ENCODE measurements at regions not wholly inside any gene's neighbourhood (a gene's known extent, or its start where the extent isn't known, plus 50 kb on each side); places are given as distances from the start of the nearest gene placed in this dataset.
"Not testable (repeated sequence)": the region's sequence is repeated elsewhere in the genome, so short reads cannot be mapped to it uniquely, and the experiment has no call there.

DNA sequence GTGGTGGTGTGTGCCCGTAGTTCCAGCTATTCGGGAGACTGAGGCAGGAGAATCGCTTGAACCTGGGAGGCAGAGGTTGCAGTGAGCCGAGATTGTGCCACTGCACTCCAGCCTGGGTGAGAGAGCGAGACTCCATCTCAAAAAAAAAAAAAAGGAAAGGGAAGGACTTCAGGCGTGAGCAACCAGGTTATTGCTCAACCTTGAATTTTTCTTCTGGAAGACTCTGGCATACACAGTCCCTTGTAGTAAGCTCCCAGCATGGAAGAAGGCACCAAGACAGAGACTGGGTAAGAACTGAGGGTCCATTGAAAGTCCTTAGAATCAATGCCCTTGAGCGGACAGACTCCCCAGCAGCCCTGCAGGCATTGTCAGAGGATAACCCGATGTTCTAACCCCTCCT lies 75.0 kb downstream of the C9orf50 start:
- DNase-seq, ATAC-seq: not testable (repeated sequence)

DNA sequence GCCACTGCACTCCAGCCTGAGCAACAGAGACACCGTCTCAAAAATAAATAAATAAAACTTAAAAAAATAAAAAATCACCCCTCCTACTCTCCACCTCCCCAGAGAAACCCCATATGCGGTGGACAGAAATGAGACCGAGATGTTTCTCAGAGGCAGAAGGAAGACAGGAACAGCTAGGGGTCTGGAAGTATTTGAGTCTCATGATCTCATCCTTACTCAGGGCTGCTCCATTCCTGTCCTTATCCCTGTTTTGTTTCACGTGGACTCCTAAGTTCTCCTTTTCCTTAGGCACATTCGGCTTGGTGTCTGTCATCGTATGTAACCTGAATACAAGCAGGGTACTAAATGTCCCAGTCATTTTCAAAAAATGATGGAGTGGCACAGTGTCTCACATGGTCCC lies 76.1 kb downstream of the C9orf50 start:
- ATAC-seq (no peak), DNase-seq (no peak)

DNA sequence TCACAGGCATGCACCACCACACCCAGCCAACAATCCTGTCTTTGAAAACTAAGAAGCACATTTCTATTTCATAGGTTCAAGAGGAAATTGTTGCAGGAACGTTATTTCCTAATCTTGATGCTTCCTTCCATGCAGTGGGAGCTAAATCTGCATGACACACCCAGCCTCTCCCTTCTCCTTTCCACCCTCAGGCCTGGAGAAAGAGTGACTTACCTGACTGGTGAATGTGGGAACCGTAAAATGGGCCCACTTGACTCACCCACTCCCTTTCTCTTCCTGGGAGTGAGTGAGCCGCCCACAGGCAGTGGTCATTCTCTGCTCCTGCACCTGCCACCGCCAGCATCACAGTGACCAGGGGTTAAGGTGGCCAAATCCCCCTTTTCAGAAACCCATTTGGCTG lies 78.2 kb downstream of the C9orf50 start:
- DNase-seq, result no peak

DNA sequence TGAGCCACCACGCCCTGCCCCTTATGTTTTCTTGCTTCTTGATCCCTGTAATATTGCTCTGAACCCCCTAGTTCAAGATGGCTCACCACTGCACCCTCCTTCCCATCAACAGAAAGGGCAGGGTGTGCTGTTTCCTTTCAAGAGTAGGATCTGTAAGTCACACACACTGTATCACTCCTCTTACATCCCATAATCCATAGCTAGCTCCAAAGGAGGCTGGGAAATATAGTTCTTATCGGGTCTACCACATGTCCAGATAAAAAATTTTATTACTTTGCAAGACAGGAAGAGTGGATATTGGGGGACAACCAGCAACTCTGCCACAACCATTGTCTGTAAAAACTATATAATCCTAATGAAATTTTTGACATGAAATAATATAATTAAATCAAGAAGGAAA lies 79.6 kb downstream of the C9orf50 start:
- ATAC-seq, result no peak

More for the DNA sequence above, 78.2 kb downstream of the C9orf50 start:
- ATAC-seq, result no peak

DNA sequence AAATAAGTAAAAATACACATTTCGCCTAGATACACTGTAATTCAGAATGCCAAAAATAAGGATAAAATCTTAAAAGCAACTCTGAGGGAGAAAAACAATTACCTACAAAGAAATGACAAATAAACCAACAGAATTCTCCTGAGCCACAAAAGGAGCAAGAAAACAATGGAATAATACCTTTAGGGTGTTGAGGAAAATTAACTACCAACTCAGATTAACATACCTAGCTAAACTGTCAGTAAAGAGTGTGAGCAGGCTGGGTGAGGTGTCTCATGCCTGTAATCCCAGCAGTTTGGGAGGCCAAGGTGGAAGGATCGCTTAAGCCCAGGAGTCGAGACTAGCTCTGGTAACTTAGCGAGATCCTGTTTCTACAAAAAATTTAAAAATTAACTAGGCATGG lies 81.5 kb downstream of the C9orf50 start:
- ATAC-seq (no peak), DNase-seq (no peak)

More for the DNA sequence above, 79.6 kb downstream of the C9orf50 start:
- DNase-seq, result no peak

DNA sequence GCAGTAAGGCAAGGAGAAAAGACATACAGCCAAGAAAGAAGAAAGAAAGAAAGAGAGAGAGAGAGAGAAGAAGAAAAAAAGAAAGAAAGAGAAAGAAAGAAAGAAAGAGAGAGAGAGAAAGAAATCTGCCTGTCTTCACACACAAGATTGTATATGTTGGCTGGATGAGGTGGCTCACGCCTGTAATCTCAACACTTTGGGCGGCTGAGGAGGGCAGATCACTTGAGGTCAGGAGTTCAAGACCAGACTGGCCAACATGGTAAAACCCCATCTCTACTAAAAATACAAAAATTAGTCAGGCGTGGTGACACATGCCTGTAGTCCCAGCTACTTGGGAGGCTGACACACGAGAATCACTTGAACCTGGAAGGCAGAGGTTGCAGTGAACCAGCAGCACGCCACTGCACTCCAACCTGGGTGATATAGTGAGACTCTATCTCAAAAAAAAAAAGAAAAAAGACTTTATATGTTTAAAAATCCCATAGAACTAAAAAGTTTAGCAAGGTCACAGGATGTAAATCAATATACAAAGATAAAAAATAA lies 89.0 kb downstream of the C9orf50 start:
- DNase-seq, ATAC-seq: not testable (repeated sequence)

DNA sequence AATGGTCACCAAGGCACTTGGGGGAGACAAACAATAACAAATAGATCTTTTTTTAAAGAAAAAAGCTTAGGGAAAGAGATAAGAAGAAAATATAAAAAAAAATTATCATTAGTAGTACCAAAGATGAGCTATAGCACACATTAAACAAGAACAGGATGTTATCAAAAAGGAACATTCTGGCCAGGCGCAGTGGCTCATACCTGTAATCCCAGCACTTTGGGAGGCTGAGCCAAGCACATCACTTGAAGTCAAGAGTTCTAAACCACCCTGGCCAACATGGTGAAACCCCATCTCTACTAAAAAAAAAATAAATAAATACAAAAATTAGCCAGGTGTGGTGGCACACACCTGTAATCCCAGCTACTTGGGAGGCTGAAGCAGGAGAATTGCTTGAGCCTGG lies 92.9 kb downstream of the C9orf50 start:
- not testable (repeated sequence) for DNase-seq, ATAC-seq

DNA sequence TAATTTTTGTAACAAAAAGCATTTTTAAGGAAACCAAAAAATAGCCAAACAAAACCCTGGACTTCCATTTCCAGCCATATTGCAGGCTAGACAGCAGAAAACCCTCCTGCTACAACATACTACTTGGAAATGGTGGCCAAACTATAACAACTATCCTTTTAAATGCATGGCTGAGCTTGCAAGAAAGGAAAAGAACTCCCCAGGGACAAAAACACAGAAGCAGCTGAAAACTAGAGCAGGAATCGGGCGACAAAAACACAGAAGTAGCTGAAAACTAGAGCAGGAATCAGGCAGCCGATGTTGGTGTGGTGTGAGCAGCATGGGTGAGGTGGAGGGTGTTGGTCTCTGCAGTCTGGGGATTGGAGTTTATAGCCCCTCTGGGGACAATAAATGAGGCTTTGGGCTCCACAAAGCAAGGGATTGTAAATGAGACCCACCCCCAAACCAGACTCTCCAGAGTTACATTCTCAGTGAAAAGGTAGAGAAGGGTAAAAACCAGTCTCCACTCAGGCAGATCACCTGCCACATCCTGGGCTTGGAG lies 95.2 kb downstream of the C9orf50 start:
- no peak for ATAC-seq

DNA sequence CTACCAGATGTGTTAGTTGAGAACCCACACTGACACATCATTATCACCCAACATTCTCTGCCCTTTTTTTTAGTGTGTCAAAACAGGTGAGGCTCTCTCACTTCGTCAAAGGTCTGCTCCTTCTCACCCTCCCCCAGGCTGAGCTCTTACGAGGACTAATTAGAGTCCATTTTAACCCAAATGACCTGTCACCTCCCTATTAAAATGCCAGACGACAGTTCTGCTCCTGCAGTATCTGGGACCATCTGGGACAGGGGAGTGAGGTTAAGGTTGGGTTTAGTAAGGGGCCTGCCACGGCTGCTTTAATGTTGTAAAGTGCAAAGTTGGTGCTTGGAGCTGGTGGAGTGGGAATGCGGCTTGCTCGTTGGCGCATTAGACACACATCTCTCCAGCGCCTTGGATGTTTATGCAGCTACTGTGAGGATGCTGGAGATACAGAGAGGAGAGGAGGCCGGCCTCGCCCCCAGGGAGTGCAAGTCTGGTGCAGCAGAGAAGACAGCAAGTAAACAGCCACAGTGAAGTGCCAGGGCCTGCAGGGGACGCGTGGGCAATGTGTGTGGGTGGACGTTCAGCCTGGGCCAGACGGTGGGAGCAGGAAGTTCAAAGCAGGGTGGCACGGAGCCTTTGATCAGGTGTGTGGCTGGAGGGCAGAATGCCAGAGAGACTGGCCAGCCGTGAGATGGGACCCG lies 96.2 kb downstream of the C9orf50 start:
- DNase-seq (no peak), ATAC-seq (no peak)

More for the DNA sequence above, 95.2 kb downstream of the C9orf50 start:
- no peak for DNase-seq

DNA sequence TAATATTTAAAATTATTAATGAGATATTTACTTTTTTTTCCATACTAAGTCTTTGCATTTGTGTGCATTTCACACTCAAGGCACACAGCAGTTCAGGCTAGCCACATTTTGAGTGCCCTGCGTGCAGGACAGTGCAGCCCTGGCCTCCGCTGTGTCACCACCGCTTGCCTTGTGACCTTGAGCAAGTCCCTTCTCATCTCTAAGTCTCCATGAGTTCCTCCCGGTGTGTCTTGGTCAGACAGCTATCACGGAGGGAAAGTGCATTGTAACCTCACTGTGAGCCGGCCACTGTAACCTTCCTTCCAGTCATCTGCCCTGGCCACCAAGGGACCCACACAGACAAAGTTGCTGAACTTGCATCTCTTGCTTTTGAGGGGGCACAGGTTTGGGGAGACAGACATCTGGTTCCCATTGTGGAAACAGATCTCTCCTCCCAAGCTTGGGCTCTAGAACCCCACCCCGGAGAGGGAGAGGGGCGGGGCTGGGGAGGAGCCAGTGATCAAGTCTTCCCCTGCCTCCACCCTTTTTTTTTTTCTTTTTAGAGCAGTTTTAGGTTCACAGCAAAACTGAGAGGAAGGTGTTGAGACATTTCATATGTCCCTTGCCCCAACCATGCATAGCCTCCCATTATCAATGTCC lies 96.8 kb downstream of the C9orf50 start:
- DNase-seq (no peak), ATAC-seq (no peak)

DNA sequence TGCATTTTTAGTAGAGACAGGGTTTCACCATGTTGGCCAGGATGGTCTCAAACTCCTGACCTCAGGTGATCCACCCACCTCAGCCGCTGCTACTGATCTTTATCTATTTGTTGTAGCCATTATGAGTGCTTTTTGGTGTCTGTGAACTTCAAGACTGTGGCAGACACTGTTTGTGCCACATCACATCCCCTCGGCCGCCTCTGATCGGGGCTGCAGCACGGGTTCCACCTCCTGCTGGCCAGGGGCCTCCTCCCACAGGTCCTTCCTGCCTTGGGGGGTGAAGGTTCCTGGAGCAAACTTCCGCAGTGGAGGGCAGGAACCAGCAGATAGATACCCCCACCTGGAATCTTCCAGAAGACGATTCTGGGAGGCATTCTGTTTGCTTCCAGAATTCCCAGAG lies 98.5 kb downstream of the C9orf50 start:
- DNase-seq, result no peak
- ATAC-seq, result no peak

DNA sequence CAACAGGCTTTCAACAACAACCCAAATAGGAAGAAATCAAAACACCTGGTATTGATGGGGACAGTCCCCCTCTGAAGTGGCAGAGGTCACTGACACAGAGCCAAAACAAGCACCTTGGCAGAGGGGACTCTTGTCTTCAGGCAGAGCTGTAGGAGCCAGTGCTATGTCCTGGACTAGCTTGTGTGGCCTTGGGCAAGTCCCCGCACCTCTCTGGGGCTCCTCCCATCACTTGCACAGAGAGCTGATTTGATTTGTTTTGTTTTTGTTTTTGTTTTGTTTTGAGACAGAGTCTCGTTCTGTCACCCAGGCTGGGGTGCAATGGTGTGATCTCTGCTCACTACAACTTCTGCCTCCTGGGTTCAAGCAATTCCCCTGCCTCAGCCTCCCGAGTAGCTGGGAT lies 100.8 kb downstream of the C9orf50 start:
- no peak for DNase-seq
- no peak for ATAC-seq

DNA sequence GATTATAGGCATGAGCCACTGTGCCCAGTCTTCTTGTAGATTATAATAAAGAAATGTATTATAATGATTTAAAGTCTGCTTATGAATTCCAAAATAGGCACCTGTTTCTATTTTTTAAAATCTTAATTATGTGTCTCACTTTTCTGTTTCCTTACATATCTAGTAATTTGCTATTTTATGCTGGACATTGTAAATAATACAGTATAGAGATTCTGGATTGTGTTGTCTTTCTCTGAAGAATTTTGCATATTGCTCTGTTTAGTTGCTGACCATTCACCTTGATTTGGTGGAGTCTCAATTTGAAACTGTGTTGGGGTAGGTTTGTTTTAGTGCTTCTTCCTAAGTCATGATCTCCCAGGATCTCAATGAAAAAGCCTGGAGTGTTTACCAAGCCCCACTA lies 102.8 kb downstream of the C9orf50 start:
- ATAC-seq (no peak), DNase-seq (no peak)

DNA sequence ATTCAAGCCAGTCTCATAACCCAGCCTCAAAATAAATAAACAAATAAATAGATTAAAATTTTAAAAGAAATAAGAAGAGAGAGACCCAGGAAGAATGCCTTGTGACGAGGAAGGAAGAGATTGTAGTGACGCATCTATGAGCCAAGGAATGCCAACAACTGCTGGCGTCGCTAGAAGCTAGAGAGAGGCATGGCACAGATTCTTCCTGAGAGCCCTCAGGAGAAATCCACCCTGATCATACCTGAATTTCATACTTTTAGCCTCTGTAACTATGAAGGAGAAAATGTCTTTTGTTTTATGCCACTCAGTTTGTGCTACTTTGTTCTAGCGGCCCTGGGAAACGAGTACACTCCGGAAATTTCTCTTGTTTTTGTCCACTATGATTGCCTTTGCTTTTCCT lies 103.9 kb downstream of the C9orf50 start:
- no peak for ATAC-seq

DNA sequence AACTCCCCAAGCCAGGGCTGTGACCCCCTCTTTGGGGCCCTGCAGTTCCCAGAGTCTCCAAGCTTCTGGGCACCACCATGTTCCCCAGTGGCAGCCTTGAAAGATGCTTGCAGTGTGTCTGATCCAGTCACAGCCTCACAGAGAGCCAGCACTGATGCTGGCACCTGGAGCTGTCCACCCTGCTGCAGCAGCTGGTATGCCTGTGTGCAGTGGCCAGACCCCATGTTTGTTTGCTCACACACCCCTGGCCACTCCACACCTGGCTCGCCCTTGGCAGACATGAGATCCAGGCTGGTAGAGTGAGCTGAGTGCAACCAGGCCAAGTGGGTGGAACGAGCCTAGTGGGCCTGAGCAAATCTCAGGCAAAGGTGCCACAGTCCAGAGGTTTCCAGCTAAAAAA lies 106.0 kb downstream of the C9orf50 start:
- DNase-seq, result no peak
- no peak for ATAC-seq

More for the DNA sequence above, 103.9 kb downstream of the C9orf50 start:
- no peak for DNase-seq

DNA sequence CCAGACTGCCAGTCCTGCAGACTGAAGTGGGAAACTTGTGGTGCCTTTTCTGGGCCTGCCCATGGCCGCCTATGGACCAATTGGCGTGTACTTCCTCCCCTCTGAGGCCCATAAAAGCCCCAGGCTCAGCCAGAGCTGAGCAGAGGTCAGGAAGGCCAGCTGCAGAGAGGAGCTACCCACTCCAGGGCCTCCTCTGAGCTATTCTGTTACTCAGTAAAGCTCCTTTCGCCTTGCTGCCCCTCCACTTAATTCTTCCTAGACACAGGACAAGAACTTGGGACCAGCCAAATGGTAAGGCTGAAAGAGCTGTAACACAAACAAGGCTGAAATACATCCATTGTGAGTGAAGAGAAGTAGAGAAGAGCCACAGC lies 106.4 kb downstream of the C9orf50 start:
- ATAC-seq (no peak), DNase-seq (no peak)

DNA sequence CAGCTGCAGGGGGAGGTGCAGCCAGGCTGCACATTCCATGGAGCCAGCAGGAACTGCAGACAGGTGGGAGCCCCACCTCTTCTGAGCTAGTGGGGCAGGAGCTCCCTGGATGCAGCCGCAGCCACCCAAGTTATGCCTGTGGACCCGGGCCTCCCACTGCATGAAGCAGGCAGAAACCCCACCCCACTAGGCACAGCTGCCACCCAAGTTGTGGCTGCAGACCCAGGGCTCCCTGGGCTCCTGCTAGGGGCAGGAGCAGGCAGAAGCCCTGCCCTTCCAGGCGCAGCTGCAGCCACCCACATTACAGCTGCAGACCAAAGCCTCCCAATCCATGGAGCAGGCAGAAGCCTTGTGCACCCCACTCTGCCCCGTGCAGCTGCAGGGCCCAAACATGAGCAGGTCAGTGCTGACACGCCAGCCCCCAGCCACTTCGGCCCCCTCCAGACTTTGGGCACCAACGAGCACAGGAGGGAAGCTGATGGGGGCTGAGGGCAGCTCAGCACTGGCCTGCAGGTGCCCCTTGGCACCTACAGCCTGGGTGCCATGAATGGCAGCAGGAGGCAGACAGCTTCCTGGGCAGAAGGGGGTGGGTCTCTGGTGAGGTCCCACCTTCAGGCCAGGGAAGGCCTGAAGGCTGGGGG lies 106.9 kb downstream of the C9orf50 start:
- ATAC-seq (no peak), DNase-seq (no peak)

DNA sequence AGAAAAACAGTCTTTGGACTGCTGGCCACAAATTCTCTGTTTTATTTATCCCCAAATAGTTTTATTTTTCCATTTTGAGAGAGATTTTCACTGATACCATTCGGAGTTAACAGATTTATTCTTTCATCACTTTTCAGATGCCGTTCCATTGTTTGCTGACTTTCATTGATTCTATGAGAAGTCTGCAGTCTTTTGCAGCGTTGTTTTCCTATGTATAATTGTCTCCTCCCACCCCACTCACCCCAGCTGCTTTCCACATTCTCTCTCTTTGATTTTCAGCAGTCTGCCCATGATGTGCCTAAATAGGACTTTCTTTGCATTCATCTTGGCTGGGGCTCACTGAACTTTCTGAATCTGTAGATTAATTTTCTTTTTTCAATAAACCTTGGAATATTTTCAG lies 107.6 kb downstream of the C9orf50 start:
- no peak for ATAC-seq
- no peak for DNase-seq

DNA sequence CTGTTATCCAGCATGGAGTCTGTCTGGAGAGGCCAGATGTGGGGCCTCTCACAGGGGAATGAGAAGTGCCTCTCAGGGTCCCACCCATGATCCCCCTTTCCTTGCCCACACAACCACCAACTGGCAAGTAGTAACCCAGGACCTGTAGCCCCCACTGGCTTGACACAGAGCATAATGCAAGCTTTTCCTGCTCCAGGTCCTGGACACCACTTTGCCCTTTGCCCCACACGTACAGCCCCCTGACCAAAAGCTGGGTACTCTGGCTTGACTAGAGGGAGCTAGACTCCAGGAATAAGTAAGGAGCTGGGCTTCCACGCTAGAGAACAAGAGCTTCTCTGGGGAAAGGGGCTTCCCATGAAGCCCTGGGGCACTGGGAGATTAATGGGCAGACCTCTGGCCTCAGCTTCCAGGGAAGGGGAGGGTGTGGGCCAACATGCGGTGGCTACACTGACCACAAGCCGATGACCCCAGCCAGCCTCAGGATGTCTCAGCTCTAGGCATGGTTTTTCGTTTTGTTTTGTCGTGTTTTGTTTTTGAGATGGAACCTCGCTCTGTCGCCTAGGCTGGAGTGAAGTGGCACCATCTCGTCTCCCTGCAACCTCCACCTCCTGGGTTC lies 109.5 kb downstream of the C9orf50 start:
- ATAC-seq, result no peak
- no peak for DNase-seq

DNA sequence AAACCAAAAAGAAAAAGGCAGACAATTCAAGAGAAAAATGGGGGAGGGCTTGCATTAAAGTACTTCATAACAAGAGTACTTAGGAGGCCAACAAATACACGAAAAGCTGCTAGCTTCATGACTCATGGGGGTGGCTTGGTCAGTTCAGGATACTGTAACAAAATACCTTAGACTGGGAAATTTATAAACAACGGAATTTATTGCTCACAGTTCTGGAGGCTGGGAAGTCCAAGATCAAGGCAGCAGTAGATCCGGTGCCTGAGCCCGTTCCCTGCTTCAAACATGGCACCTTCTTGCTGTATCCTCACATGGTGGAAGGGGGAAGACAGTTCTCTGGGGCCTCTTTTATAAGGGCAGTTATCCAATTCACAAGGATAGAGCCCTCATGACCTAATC lies 111.4 kb downstream of the C9orf50 start:
- DNase-seq (no peak), ATAC-seq (no peak)

DNA sequence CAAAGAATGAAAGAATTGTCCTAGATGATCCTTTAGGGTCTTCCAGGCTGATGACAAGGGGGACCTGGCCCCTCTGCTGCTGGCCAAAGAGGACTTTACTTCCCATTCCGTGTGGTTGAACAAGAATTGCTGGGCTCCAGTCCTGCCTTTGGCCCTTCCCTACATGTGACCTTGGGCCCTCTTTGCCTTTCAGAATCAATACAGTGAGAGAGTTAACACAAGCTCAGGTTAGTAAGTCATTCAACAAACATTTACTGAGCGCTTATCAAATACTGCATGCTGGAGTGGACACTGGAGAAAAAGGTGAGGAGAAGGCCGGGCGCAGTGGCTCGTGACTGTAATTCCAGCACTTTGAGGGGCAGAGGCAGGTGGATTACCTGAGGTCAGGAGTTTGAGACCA lies 113.1 kb downstream of the C9orf50 start:
- no peak for ATAC-seq
- DNase-seq, result no peak

DNA sequence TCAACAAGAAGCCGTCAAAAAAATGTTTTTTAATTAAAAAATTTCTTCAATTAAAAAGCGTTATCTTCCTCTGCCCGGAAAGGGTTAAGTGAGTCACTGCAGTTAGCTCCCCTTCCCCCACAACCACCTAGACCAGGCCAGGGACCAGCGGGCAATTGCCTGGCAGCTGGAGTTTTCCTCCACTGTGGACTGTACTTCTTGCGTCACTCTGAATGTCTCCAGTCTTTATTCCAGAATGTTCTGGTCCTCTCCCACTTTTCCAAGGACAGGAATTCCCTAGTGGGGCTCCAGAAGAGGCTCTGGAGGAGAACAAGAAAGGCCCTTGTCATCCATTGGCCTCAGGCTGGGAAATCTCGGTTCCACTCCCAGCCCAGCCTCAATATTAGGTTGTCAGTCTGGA lies 114.0 kb downstream of the C9orf50 start:
- DNase-seq (no peak), ATAC-seq (no peak)

DNA sequence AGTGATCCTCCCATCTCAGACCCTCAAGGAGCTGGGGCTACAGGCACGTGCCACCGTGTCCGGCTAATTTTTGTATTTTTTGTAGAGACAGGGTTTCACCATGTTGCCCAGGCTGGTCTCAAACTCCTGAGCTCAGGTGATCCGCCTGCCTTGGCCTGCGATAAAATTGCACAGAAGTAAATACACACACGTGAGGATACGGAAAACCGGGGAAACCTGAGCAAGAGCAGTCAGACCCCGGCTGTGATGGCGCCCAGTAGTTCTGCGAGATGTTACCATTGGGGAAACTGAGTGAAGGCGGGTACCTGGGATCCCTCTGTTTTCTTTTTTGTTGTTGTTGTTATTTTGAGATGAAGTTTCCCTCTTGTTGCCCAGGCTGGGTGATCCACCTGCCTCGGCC lies 114.9 kb downstream of the C9orf50 start:
- no peak for ATAC-seq
- no peak for DNase-seq

All from stimulated activated naive CD8-positive, alpha-beta T cell treated with anti-CD3 and anti-CD28 coated beads, Interleukin-15, Interleukin-2, amounts not matched to agents 100 U/mL and 50 U/mL, for 24 hours (primary cell).